ENCODE measurements at regions not wholly inside any gene's neighbourhood (a gene's known extent, or its start where the extent isn't known, plus 50 kb on each side); places are given as distances from the start of the nearest gene placed in this dataset.

DNA sequence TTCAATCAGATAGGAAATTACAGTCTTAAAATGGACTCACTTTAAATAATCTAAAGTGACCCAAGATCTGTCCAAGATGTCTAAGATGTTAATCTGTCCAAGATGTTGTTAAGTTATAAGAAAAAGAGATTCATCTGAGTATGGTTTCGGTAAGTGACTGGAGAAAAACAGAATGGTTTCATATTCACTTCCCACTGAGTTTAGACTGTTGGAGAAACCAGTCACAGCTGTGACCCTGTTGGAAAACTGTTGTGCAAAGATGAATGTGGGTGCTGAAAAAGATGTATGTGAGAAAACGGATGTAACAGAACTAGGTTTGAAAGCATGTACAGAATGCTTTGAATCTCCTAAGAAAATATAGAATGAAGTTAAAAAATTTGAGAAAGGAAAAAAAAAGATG is 325.9 kb downstream of the COL12A1 start:
- TF ChIP-seq EZH2 (IDR thresholded peaks at IDR 0.05; ENCODE audit: borderline replicate concordance, low read length) = no peak
- TF ChIP-seq, protein P1, sequence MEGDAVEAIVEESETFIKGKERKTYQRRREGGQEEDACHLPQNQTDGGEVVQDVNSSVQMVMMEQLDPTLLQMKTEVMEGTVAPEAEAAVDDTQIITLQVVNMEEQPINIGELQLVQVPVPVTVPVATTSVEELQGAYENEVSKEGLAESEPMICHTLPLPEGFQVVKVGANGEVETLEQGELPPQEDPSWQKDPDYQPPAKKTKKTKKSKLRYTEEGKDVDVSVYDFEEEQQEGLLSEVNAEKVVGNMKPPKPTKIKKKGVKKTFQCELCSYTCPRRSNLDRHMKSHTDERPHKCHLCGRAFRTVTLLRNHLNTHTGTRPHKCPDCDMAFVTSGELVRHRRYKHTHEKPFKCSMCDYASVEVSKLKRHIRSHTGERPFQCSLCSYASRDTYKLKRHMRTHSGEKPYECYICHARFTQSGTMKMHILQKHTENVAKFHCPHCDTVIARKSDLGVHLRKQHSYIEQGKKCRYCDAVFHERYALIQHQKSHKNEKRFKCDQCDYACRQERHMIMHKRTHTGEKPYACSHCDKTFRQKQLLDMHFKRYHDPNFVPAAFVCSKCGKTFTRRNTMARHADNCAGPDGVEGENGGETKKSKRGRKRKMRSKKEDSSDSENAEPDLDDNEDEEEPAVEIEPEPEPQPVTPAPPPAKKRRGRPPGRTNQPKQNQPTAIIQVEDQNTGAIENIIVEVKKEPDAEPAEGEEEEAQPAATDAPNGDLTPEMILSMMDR (IDR thresholded peaks at IDR 0.05; ENCODE audit: low read length) = no peak
